SK-N-SH (cell line): ENCODE measurements at regions not wholly inside any gene's neighbourhood (a gene's known extent, or its start where the extent isn't known, plus 50 kb on each side); places are given as distances from the start of the nearest gene placed in this dataset.

Source experiments
- CTCF ChIA-PET: fragments of 300-600, 350-600 bp; formaldehyde crosslinking; extraction: SDS; loops from one replicate; lab custom pipeline; 2021; lab: Yijun Ruan, JAX
- POLR2A ChIA-PET: fragments of 350-600 bp; sonication (Branson Sonifier 250); formaldehyde crosslinking; extraction: SDS; loops from one replicate; lab custom pipeline; 2020; ENCODE audit warnings: antibody characterized with exemption, inconsistent platforms; lab: Yijun Ruan, JAX
- DNase-seq: peaks from one replicate; pipeline ENCODE4 v3.0.0; 2012
- H2AFZ ChIP-seq: fragments of 200-600 bp; sonication (generic); 2 replicates; pipeline ENCODE4 v1.8.1; 2016; ENCODE audit warnings: antibody characterized with exemption, mild to moderate bottlenecking, low read depth
- H3F3A ChIP-seq: fragments of 200-600 bp; sonication (generic); replicated peaks from 2 replicates; pipeline ENCODE3; 2016; ENCODE audit warnings: antibody characterized with exemption, mild to moderate bottlenecking; ENCODE audit not compliant: insufficient read depth
- H3K27ac ChIP-seq, 2 experiments: fragments of 200-500 bp in 1 of 2; fragments of 200-600 bp in 1 of 2; sonication (Bioruptor generic) in 1 of 2; sonication (generic), shearing (Covaris generic) in 1 of 2; 2 replicates each; pipeline versions ENCODE4 v1.5.1 to v1.6.1; 2014 to 2016; ENCODE audit warnings: low read depth in 2 of 2, inconsistent platforms in 1 of 2, low read length in 1 of 2, mild to moderate bottlenecking in 1 of 2, mixed read lengths in 1 of 2
- H3K27me3 ChIP-seq: fragments of 200-600 bp; sonication (generic), shearing (Covaris generic); 2 replicates; pipeline ENCODE4 v1.6.1; 2016; ENCODE audit warnings: mixed run types; ENCODE audit not compliant: insufficient read depth
- H3K36me3 ChIP-seq, 2 experiments: fragments of 200-500 bp in 1 of 2; fragments of 200-600 bp in 1 of 2; sonication (Bioruptor generic) in 1 of 2; sonication (generic) in 1 of 2; replicated peaks in 1 of 2; 2 replicates each; pipeline versions ENCODE3 to v1.5.1; 2014 to 2016; ENCODE audit warnings: low read length in 1 of 2, mild to moderate bottlenecking in 1 of 2; ENCODE audit not compliant: insufficient read depth in 2 of 2, control insufficient read depth in 1 of 2
- H3K4me1 ChIP-seq, 2 experiments: fragments of 200-500 bp in 1 of 2; fragments of 200-600 bp in 1 of 2; sonication (Bioruptor generic) in 1 of 2; sonication (generic), shearing (Covaris generic) in 1 of 2; 2 replicates each; pipeline versions ENCODE4 v1.5.1 to v1.6.1; 2014 to 2016; ENCODE audit warnings: low read depth in 1 of 2, low read length in 1 of 2, mixed run types in 1 of 2; ENCODE audit not compliant: insufficient read depth in 2 of 2, control insufficient read depth in 1 of 2
- H3K4me2 ChIP-seq: fragments of 200-600 bp; sonication (generic), shearing (Covaris generic); 2 replicates; pipeline ENCODE4 v1.6.1; 2017; ENCODE audit warnings: mixed run types
- H3K4me3 ChIP-seq, 2 experiments: fragments of 200-500 bp in 1 of 2; fragments of 200-600 bp in 1 of 2; sonication (Bioruptor generic) in 1 of 2; sonication (generic), shearing (Covaris generic) in 1 of 2; 2 replicates each; pipeline versions ENCODE4 v1.5.1 to v1.8.1; 2014 to 2016; ENCODE audit warnings: low read depth in 2 of 2, inconsistent platforms in 1 of 2, low read length in 1 of 2, mild to moderate bottlenecking in 1 of 2, mixed read lengths in 1 of 2, moderate library complexity in 1 of 2
- H3K79me2 ChIP-seq: fragments of 200-600 bp; sonication (generic); 2 replicates; pipeline ENCODE4 v1.8.1; 2017; ENCODE audit warnings: mild to moderate bottlenecking; ENCODE audit not compliant: insufficient read depth
- H3K9ac ChIP-seq: fragments of 200-600 bp; sonication (generic); 2 replicates; pipeline ENCODE4 v1.6.1; 2017; ENCODE audit warnings: mixed run types
- H3K9me2 ChIP-seq: fragments of 200-600 bp; sonication (generic); 2 replicates; pipeline ENCODE4 v1.6.1; 2017; ENCODE audit warnings: mixed run types
- H3K9me3 ChIP-seq: fragments of 200-600 bp; sonication (generic); 2 replicates; pipeline ENCODE4 v1.6.1; 2017; ENCODE audit warnings: mixed run types, mild to moderate bottlenecking, moderate library complexity
- H4K20me1 ChIP-seq: fragments of 200-600 bp; sonication (generic); 2 replicates; pipeline ENCODE4 v1.6.1; 2017; ENCODE audit warnings: mild to moderate bottlenecking, mixed run types; ENCODE audit not compliant: insufficient read depth
- CHD2 ChIP-seq: fragments of 150-350 bp; IDR thresholded peaks from 2 replicates; pipeline ENCODE4 v1.6.1; 2018; ENCODE audit warnings: low read length; ENCODE audit not compliant: partially characterized antibody
- FOSL2 ChIP-seq: IDR thresholded peaks from 2 replicates; pipeline ENCODE4 v1.4.0; 2012; ENCODE audit warnings: low read depth, mild to moderate bottlenecking, moderate library complexity, borderline replicate concordance
- FOXJ3 ChIP-seq: sonication (generic); formaldehyde crosslinking; IDR thresholded peaks from 2 replicates; pipeline ENCODE4 v1.5.1; 2020; ENCODE audit warnings: mild to moderate bottlenecking, missing genetic modification reagents
- GABPA ChIP-seq: IDR thresholded peaks from 2 replicates; pipeline ENCODE4 v1.4.0; 2012; ENCODE audit warnings: low read depth, mild to moderate bottlenecking
- IRF3 ChIP-seq: fragments of 150-350 bp; IDR thresholded peaks from 2 replicates; pipeline ENCODE4 v1.6.1; 2016; ENCODE audit warnings: mild to moderate bottlenecking, low read depth, low read length
- MAX ChIP-seq: IDR thresholded peaks from 2 replicates; pipeline ENCODE4 v1.4.0; 2012; ENCODE audit warnings: low read depth
- MEF2A ChIP-seq: IDR thresholded peaks from 2 replicates; pipeline ENCODE4 v1.4.0; 2012; ENCODE audit warnings: low read depth, borderline replicate concordance
- MXI1 ChIP-seq: IDR thresholded peaks from 2 replicates; pipeline ENCODE4 v1.6.1; 2012; ENCODE audit warnings: mild to moderate bottlenecking, low read depth, low read length, improper control_type of control experiment
- NFIC ChIP-seq: IDR thresholded peaks from 2 replicates; pipeline ENCODE4 v1.4.0; 2012; ENCODE audit warnings: borderline replicate concordance
- PBX3 ChIP-seq: IDR thresholded peaks from 2 replicates; pipeline ENCODE4; 2012
- POLR2AphosphoS5 ChIP-seq: IDR thresholded peaks from 2 replicates; pipeline ENCODE4 v1.6.1; 2012; ENCODE audit warnings: low read depth, low read length
- RAD21 ChIP-seq: IDR thresholded peaks from 2 replicates; pipeline ENCODE4 v1.6.1; 2012; ENCODE audit warnings: mild to moderate bottlenecking, low read length
- RCOR1 ChIP-seq: fragments of 150-350 bp; IDR thresholded peaks from 2 replicates; pipeline ENCODE4 v1.6.1; 2017; ENCODE audit warnings: antibody characterized with exemption, low read length
- REST ChIP-seq: IDR thresholded peaks from 2 replicates; pipeline ENCODE4 v1.6.1; 2012; ENCODE audit warnings: mild to moderate bottlenecking, low read depth, low read length, moderate library complexity
- RXRA ChIP-seq: IDR thresholded peaks from 2 replicates; pipeline ENCODE4 v1.4.0; 2012; ENCODE audit warnings: low read depth, mild to moderate bottlenecking, borderline replicate concordance
- SIN3A ChIP-seq: IDR thresholded peaks from 2 replicates; pipeline ENCODE4 v1.6.1; 2012; ENCODE audit warnings: low read depth, mild to moderate bottlenecking, low read length, moderate library complexity, borderline replicate concordance
- TAF1 ChIP-seq: IDR thresholded peaks from 2 replicates; pipeline ENCODE4 v1.6.1; 2012; ENCODE audit warnings: low read depth, mild to moderate bottlenecking, low read length, moderate library complexity, borderline replicate concordance
- TEAD4 ChIP-seq: IDR thresholded peaks from 2 replicates; pipeline ENCODE4 v1.4.0; 2012; ENCODE audit warnings: mild to moderate bottlenecking, borderline replicate concordance; ENCODE audit not compliant: insufficient read depth
- USF1 ChIP-seq: IDR thresholded peaks from 2 replicates; pipeline ENCODE4 v1.4.0; 2012; ENCODE audit warnings: low read depth, borderline replicate concordance
- ZBTB33 ChIP-seq: IDR thresholded peaks from 2 replicates; pipeline ENCODE4 v1.4.0; 2012; ENCODE audit warnings: low read depth, borderline replicate concordance
- WGBS: methylation state at CpG from one replicate; pipeline ENCODE4 v1.1.6; 2017; ENCODE audit warnings: low lambda C conversion rate; 5-methylcytosine and 5-hydroxymethylcytosine counted together

GRCh38 chr2:67965246-67965645 is 97.6 kb downstream of the C1D start:
- Histone ChIP-seq H3F3A (no peaks in the 10 kb centered on the region), H3K27me3 (no peaks in the 10 kb centered on the region), H3K9ac (no peak overlapping the region), H3K4me1 (no peaks in the 10 kb centered on the region), H3K9me2 (no peaks in the 10 kb centered on the region), H3K4me2 (no peak overlapping the region), H3K4me3 (no peak overlapping the region), H2AFZ (no peak overlapping the region), H3K27ac (no peak overlapping the region), H3K36me3 (no peaks in the 10 kb centered on the region), H4K20me1 (no peaks in the 10 kb centered on the region), H3K79me2 (no peaks in the 10 kb centered on the region), H3K9me3 (no peaks in the 10 kb centered on the region)
- ChIA-PET POLR2A (no interaction called here), CTCF (no interaction called here)
- no peak for DNase-seq
- TF ChIP-seq GABPA (no peak), RXRA (no peak), USF1 (no peak), MEF2A (no peak), POLR2AphosphoS5 (no peak), SIN3A (no peak), TAF1 (no peak), REST (no peak), PBX3 (no peak), RAD21 (no peak), FOSL2 (no peak), IRF3 (no peak), MXI1 (no peak), MAX (no peak), NFIC (no peak), CHD2 (no peak), ZBTB33 (no peak), FOXJ3 (CRISPR knock-in tag) (no peak), TEAD4 (no peak), RCOR1 (no peak)
- 86% methylated on average over 3 of the region's 3 CpGs for WGBS
